HG02610 (cell line): ENCODE measurements at regions not wholly inside any gene's neighbourhood (a gene's known extent, or its start where the extent isn't known, plus 50 kb on each side); places are given as distances from the start of the nearest gene placed in this dataset.

Experiments used
- ATAC-seq: cut with Tn5 transposase; IDR thresholded peaks from one replicate; pipeline ENCODE4 v1.9.1; 2021; ENCODE audit warnings: mild to moderate bottlenecking, moderate library complexity; ENCODE audit not compliant: unreplicated experiment

DNA sequence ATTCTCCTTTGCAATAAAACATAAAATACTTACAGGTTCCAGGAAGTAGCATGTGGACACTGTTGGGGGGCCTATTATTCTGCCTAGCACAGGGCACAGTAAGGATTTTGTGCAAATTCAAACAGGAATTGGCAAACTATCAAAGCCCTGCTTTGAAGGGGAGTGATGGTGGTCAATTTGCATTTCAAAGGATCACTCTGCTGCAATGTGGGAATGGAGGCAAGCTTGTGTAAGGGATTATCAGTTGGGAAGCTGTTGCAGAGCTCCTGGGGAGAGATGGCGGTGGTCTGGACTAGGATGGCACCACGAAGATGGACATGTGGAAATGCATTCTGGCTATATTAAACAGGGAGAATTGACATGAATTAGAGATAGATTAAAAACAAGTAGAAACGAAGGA, 990.7 kb upstream of the RBFOX1 start:
- ATAC-seq = no peak

DNA sequence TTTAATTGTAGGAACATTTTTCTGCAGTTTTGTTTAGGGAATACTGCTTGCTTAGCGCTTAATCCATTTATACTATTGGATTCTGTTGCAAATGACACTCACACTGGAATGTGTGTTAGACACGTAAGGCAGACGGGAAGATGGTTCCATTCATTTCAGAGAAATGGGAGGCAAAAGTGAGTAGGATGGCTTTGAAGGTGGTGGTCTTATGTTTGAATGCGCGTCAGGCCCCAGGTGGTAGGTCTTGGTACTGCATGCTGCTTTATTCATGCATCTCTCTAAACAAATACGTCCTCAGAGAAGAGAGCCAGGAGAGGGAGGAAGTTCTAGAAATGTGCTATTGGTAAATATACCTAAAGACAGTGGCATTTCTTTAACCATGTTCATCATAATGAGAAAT, 997.6 kb upstream of the RBFOX1 start:
- no peak for ATAC-seq

DNA sequence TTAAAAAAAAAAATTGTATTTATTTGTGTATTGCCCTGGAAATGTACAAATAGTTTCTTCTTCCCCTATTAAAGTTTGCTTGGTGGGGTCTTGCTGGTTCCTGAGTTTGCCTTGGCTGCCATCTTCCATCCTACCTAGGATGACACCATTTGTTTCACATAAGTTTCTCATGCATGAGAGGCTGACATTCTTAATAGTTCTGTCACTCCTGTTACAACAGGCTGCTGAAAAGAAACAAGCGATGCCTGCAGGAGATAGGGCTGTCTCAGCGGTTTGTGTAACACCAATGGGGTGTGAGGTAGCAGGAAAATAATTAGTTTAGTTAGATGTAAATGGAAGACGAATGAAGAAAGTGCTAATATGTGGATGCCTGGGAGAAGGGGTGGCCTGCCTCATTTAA, 1000.9 kb upstream of the RBFOX1 start:
- no peak for ATAC-seq

DNA sequence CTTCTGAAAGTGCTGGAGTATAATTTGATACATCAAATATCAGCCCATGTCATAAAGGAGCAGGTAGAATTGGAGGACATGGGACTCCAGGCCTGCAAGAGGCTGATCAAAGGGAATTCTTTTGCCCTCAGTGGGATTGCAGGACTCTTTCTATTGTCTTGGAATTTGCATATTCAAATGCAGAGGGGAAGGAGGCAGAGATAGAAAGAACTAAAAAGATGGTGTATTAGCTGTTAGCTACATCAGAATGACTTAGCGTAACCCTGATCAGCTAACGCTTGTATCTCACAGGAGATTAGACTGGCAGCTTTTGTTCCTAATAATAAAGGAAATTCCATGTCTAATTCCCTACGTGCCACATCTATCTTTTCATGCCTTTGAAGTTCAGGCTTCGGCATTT, 1014.7 kb upstream of the RBFOX1 start:
- no peak for ATAC-seq

- ATAC-seq = no peak
These were observed 1023.4 kb upstream of the RBFOX1 start for GRCh38 chr16:6309271-6309670.

GRCh38 chr16:6308176-6308575, 1024.5 kb upstream of the RBFOX1 start:
- no peak for ATAC-seq

DNA sequence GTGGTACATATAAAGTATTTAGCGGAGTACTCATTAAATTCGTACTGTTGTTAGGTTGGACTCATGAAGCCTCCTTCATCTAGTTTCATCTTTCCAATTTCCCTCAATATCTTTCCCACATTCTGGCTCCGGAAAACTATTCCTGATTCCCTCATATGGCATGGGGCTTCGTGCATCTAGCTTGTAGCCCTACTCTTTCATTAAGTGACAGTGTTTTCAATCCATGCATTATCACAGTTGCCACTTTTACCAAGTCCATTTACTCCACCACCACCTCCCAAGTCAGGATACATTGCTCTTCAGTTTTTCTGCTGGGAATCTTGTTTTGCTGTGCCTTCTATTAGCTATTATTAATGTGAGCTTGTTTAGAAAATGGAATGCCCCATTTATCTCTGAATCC, 1032.1 kb upstream of the RBFOX1 start:
- ATAC-seq = no peak

DNA sequence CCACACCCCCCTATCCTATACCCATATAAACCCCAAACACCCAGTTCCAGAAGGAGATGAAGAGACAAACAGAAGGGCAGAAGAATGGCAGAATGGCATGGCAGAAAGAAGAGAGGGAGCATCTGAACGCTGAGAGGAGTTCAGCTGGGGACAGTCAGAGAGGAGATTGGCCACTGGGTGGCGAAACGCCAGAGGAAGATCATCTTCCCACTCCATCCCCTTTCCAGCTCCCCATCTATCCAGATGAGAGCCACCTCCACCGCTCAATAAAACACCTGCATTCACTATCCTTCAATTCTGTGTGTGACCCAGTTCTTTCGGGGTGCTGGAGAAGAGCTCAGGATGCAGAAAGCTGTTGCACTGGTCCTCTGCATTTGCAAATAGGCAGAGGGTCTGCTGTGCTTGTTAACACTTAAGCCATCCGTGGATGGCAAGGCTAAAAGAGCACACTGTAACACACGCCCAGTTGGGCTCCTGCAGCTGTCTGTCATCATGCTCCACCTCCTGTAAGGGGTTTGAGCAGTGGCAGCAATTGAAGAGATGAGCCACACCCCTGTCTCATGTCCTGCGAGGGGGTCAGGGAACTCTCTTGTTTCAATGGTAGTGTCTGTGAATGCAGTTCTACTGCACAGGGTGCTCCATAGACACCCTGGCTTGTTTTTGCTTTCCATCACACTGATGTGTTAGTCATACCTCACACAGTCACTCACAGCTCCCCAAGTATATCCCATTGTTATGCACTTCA, 1034.8 kb upstream of the RBFOX1 start:
- ATAC-seq = no peak

DNA sequence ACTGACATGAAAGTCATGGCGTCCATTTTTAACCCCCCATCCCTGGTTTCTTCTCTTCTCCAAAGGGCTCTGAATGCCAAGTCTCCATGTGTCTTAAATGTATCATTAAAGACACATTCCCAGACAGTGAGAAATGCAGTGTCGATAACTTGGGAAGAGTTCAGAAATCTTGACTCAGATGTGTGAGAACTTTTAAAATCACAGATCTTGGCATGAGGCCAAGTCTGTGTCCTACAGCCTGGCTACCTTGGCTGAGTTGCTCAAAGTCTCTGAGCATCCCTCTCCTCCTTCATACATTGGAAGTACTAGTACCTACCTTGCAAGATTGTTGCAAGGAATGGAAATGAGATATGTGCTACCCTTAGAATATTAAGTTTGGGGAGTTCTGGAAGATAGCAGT, 1046.5 kb upstream of the RBFOX1 start:
- no peak for ATAC-seq

- no peak for ATAC-seq
These were observed 1047.9 kb upstream of the RBFOX1 start for GRCh38 chr16:6284731-6285130.

- no peak for ATAC-seq
These were observed 1050.7 kb upstream of the RBFOX1 start for GRCh38 chr16:6281994-6282393.

- ATAC-seq = no peak
These were observed 1051.4 kb upstream of the RBFOX1 start for GRCh38 chr16:6281274-6281673.

- ATAC-seq = no peak
These were observed 1052.6 kb upstream of the RBFOX1 start for GRCh38 chr16:6280055-6280454.

DNA sequence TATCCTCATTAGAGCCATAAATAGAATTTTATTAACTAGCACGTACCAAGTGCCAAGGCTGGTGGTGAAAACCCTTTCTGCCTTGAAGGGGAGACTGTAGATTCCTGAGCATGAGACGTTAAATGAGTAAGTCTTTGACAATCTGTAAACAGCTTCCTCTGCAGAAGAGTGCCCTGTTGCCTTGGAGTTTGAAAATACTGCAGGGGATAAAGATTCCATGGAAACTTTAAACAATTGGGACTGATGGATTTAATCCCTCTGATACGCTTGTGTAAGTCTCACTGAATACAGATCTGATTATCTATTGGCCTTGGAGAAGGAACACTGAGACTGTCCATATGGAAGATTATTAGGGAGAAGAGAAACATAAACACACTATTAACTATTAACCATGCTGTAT, 1053.4 kb upstream of the RBFOX1 start:
- no peak for ATAC-seq

DNA sequence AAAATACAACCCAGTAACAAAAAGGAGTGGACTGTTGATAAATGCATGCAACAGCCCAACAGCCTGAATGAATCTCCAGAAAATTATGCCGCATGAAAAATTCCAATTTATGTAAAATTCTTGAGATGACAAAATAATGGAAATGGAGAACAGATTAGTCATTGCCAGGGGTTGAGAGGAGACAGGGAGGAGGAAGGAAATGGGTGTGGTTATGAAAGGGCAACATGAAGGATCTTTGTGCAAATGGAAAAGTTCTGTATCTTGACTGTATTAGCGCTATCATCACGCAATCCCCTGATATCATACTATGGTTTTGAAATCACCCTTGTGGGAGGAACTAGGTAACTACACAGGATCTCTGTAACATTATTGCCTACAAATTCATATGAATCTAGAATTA, 1058.3 kb upstream of the RBFOX1 start:
- ATAC-seq = no peak

GRCh38 chr16:6267682-6268081, 1065.0 kb upstream of the RBFOX1 start:
- no peak for ATAC-seq

DNA sequence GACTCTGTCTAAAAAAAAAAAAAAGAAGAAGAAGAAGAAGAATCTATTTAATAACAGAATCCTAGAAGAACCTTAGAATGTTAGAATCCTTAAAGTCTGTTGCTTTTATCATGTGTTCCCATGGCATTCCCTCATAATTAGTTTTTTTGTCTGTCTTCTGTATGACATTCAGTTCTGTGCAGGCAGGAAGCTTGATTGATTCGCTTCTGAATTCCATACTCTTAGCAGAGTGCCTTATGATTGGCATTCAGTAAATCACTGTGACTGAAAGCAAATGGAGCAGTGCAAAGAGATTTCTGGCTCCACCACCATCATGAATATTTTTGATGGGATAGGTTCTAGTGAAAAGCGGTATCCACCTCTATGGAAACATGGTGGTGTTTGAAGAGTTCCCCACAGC, 1065.9 kb upstream of the RBFOX1 start:
- ATAC-seq = no peak

DNA sequence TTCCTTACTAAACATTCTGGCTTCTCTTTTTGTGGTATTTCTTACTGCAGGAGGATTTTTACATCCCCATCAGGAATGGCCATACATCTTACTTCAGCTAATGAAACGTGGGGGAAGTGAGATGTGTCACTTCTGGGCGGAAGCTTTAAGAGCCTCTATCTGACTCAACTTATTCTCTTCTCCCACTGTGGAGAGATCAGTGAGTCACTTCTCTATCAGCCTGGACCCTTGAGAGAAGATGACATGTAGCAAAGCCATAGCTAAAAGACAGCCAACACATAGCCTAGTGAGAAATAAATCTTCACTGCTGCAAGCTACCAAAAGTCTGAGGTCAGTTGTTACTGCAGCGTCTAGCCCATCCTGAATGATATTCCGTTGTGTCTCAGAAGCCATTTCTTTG, 1066.7 kb upstream of the RBFOX1 start:
- no peak for ATAC-seq

- ATAC-seq = no peak
These were observed 1074.6 kb upstream of the RBFOX1 start for GRCh38 chr16:6258056-6258455.

DNA sequence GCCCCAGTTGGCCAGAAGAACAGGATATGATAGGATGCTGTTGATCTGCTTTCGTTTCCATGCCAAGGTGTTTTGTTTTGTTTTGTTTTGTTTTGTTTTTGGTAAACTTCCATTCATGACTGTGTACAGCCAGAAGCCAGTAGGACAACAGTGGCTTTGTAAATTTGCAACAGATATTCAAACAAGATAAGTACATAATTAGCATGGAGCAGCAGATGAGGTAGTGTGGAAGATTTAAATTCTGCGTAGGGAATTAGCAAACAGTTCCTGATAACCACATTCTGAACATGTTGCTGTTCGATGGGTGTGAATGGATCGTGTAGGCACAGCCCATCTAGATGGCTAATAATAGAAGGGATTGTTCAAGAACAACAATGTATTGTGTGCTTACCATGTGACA, 1080.1 kb upstream of the RBFOX1 start:
- ATAC-seq = no peak

- no peak for ATAC-seq
These were observed 1082.1 kb upstream of the RBFOX1 start for GRCh38 chr16:6250511-6250910.

DNA sequence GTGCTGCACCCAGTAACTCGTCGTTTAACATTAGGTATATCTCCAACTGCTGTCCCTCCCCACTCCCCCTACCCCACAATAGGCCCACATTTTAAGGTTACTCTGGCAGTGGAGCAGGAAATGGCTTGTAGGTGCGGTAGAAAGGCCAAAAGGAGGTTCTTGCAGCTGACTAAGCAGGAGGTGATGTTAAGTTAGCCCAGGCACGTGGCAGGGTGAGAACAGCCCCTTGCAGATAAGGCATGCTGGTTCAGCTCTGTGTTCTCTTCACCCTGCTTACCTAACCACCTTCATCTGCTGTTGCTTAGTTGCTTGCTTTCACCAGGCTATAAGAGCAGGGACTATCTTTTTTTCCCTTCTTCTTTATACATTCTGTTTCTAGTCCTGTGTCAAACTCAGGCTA, 1082.8 kb upstream of the RBFOX1 start:
- ATAC-seq = no peak

- ATAC-seq = no peak
These were observed 1084.4 kb upstream of the RBFOX1 start for GRCh38 chr16:6248199-6248598.
